PC-9 (cell line): ENCODE measurements at regions not wholly inside any gene's neighbourhood (a gene's known extent, or its start where the extent isn't known, plus 50 kb on each side); places are given as distances from the start of the nearest gene placed in this dataset.

Source experiments
- BruUV-seq: library from RNA; stranded (reverse); fragments of 400-500 nt; replicated peaks from 2 replicates; lab custom pipeline; 2021; lab: Mats Ljungman, UMichigan
- CTCF ChIA-PET: fragments of 300-600 bp; sonication (Branson Sonifier 250); formaldehyde crosslinking; loops from one replicate; lab custom pipeline; 2022; ENCODE audit warnings: antibody characterized with exemption; lab: Charles Lee
- POLR2A ChIA-PET: fragments of 300-600 bp; sonication (Branson Sonifier 250); formaldehyde crosslinking; loops from one replicate; lab custom pipeline; 2022; ENCODE audit warnings: antibody characterized with exemption; ENCODE audit not compliant: unreplicated experiment; lab: Charles Lee
- DNase-seq, 2 experiments: peaks; one replicate each; pipeline versions ENCODE4 v3.0.0 to v3.0.0-alpha.2; 2015 to 2022; ENCODE audit warnings: mixed read lengths in 1 of 2
- H2AFZ ChIP-seq: fragments of 200-600 bp; sonication (generic); 2 replicates; pipeline ENCODE4 v1.8.1; 2017; ENCODE audit warnings: antibody characterized with exemption
- H3F3A ChIP-seq: fragments of 200-600 bp; sonication (generic); 2 replicates; pipeline ENCODE4 v1.8.1; 2017; ENCODE audit warnings: antibody characterized with exemption, mild to moderate bottlenecking, low read depth; ENCODE audit not compliant: insufficient read depth
- H3K27ac ChIP-seq: fragments of 200-600 bp; sonication (generic); 2 replicates; pipeline ENCODE4 v1.6.1; 2016; ENCODE audit warnings: mixed run types
- H3K27me3 ChIP-seq: fragments of 200-600 bp; sonication (generic); 2 replicates; pipeline ENCODE4 v1.6.1; 2016; ENCODE audit warnings: low read depth, mixed run types; ENCODE audit not compliant: insufficient read depth
- H3K36me3 ChIP-seq: fragments of 200-600 bp; sonication (generic); 2 replicates; pipeline ENCODE4 v1.6.1; 2016; ENCODE audit warnings: low read depth, mixed run types
- H3K4me1 ChIP-seq: fragments of 200-600 bp; sonication (generic); replicated peaks from 2 replicates; pipeline ENCODE4 v1.6.1; 2016; ENCODE audit warnings: mixed run types; ENCODE audit not compliant: insufficient read depth
- H3K4me2 ChIP-seq: fragments of 200-600 bp; sonication (generic); 2 replicates; pipeline ENCODE4 v1.6.1; 2017; ENCODE audit warnings: mixed run types
- H3K4me3 ChIP-seq: fragments of 200-600 bp; sonication (generic); 2 replicates; pipeline ENCODE4 v1.6.1; 2016; ENCODE audit warnings: mixed run types
- H3K79me2 ChIP-seq: fragments of 200-600 bp; sonication (generic); 2 replicates; pipeline ENCODE4 v1.6.1; 2017; ENCODE audit warnings: low read depth, mixed run types
- H3K9me2 ChIP-seq: fragments of 200-600 bp; sonication (generic); 2 replicates; pipeline ENCODE4 v1.8.1; 2017; ENCODE audit warnings: mild to moderate bottlenecking; ENCODE audit not compliant: insufficient read depth
- H3K9me3 ChIP-seq: fragments of 200-600 bp; sonication (generic); 2 replicates; pipeline ENCODE4 v1.8.1; 2016; ENCODE audit warnings: low read depth; ENCODE audit not compliant: insufficient read depth
- H4K20me1 ChIP-seq: fragments of 200-600 bp; sonication (generic); 2 replicates; pipeline ENCODE4 v1.8.1; 2017; ENCODE audit not compliant: insufficient read depth
- EZH2 ChIP-seq: fragments of 200-600 bp; sonication (generic); IDR thresholded peaks from 2 replicates; pipeline ENCODE4 v1.8.0; 2017; ENCODE audit warnings: antibody characterized with exemption, low read depth
- intact Hi-C: fragments of 100-400 bp; cut with micrococcal nuclease; formaldehyde crosslinking; loops from one replicate; pipeline ENCODE4 v1.10.0; 2022; ENCODE audit not compliant: unreplicated experiment
- TF ChIP-seq, protein P1 (sequence below): fragments of 200-600 bp; sonication (generic); conservative IDR thresholded peaks from 2 replicates; pipeline ENCODE4 v1.6.1; 2017; ENCODE audit warnings: mixed run types, antibody characterized with exemption, mild to moderate bottlenecking, moderate library complexity

DNA sequence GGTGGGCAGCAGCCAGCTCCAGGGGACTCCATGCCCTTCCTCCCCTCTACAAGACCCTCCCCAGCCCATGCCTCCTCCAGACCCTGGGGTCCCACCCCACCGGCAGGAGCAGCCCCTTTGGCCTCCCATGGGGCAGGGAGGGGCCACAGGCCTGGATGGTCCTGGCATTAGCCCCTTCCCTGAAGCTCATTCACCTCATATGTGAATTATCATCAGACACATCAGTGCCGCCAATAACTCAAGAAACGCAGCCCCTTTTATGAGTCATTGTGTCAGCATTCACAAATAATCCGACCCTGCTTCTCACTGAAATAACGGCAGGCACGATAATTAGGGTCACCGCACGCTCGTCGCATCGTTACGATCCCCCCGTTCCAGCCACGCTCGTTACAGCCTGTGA lies 124.2 kb downstream of the BRD1 start:
- no peak for DNase-seq
- Histone ChIP-seq H3K27ac (no peak overlapping the region), H2AFZ (no peak overlapping the region), H3K79me2 (no peaks in the 10 kb centered on the region), H3K4me2 (no peak overlapping the region), H3F3A (no peaks in the 10 kb centered on the region), H3K27me3 (peaks cover 100% of the 10 kb centered on the region), H3K36me3 (no peaks in the 10 kb centered on the region), H3K9me3 (peaks cover 18% of the 10 kb centered on the region), H3K4me1 (no peaks in the 10 kb centered on the region), H4K20me1 (no peaks in the 10 kb centered on the region), H3K9me2 (no peaks in the 10 kb centered on the region), H3K4me3 (no peak overlapping the region)
- CTCF ChIA-PET, result no interaction called here
- intact Hi-C loops, result no loop called here
- BruUV-seq, result no TSS peak
- POLR2A ChIA-PET, result no interaction called here
- no peak for TF ChIP-seq EZH2
- TF ChIP-seq, protein P1, sequence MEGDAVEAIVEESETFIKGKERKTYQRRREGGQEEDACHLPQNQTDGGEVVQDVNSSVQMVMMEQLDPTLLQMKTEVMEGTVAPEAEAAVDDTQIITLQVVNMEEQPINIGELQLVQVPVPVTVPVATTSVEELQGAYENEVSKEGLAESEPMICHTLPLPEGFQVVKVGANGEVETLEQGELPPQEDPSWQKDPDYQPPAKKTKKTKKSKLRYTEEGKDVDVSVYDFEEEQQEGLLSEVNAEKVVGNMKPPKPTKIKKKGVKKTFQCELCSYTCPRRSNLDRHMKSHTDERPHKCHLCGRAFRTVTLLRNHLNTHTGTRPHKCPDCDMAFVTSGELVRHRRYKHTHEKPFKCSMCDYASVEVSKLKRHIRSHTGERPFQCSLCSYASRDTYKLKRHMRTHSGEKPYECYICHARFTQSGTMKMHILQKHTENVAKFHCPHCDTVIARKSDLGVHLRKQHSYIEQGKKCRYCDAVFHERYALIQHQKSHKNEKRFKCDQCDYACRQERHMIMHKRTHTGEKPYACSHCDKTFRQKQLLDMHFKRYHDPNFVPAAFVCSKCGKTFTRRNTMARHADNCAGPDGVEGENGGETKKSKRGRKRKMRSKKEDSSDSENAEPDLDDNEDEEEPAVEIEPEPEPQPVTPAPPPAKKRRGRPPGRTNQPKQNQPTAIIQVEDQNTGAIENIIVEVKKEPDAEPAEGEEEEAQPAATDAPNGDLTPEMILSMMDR, result no peak

GRCh38 chr22:49702068-49702397 lies 125.6 kb downstream of the BRD1 start:
- H3K4me2 ChIP-seq, result no peak overlapping the region
- H4K20me1 ChIP-seq, result no peaks in the 10 kb centered on the region
- H3K79me2 ChIP-seq, result no peaks in the 10 kb centered on the region
- H3K27ac ChIP-seq, result no peak overlapping the region
- POLR2A ChIA-PET, result no interaction called here
- H3K9me3 ChIP-seq, result peaks cover 21% of the 10 kb centered on the region
- H3K36me3 ChIP-seq, result no peaks in the 10 kb centered on the region
- no peaks in the 10 kb centered on the region for H3K9me2 ChIP-seq
- BruUV-seq, result no TSS peak
- intact Hi-C loops, result no loop called here
- no peak overlapping the region for H3K4me3 ChIP-seq
- DNase-seq, result no peak
- CTCF ChIA-PET, result no interaction called here
- no peaks in the 10 kb centered on the region for H3F3A ChIP-seq
- peaks cover 100% of the 10 kb centered on the region for H3K27me3 ChIP-seq
- no peaks in the 10 kb centered on the region for H3K4me1 ChIP-seq
- no peak for TF ChIP-seq EZH2
- TF ChIP-seq, protein P1, result no peak; the same call in 1 of the 2 replicates
- H2AFZ ChIP-seq, result no peak overlapping the region

GRCh38 chr22:49701380-49702067 lies 126.1 kb downstream of the BRD1 start:
- CTCF ChIA-PET, result no interaction called here
- Histone ChIP-seq H3K79me2 (no peaks in the 10 kb centered on the region), H4K20me1 (no peaks in the 10 kb centered on the region), H3F3A (no peaks in the 10 kb centered on the region), H3K9me2 (no peaks in the 10 kb centered on the region), H3K4me2 (no peak overlapping the region), H3K27ac (no peak overlapping the region), H3K36me3 (no peaks in the 10 kb centered on the region), H3K27me3 (peaks cover 99% of the 10 kb centered on the region), H2AFZ (no peak overlapping the region), H3K4me3 (no peak overlapping the region), H3K4me1 (no peaks in the 10 kb centered on the region), H3K9me3 (peaks cover 24% of the 10 kb centered on the region)
- POLR2A ChIA-PET, result no interaction called here
- no peak for DNase-seq
- BruUV-seq, result no TSS peak
- TF ChIP-seq EZH2, result no peak; the same call in 1 of the 2 replicates
- TF ChIP-seq, protein P1, result peak; percentile 84
- intact Hi-C loops, result no loop called here
